ENCODE measurements at regions not wholly inside any gene's neighbourhood (a gene's known extent, or its start where the extent isn't known, plus 50 kb on each side); places are given as distances from the start of the nearest gene placed in this dataset.

DNA sequence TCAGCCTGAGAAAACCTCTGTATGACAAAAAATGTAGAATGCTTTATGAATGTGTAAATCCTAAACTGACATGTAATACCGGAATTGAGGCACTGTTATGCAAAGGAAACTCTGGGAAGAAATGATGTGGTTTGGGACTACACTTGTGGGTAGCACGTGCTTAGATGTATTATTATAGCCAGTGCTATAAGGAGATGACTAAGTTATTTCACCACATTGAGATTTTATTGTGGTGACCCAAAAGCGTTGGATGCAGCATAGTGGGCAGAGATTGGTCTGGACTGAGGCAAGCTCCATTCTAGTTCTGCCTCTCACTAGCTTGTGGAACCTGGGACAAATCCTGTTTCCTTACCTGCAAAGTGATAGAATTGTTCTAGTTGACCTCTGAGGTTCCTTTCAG lies 172.2 kb downstream of the SNAPC1 start:
- no peaks in the 10 kb centered on the region for H3K27me3 ChIP-seq
- no peaks in the 10 kb centered on the region for H3K4me1 ChIP-seq
- intact Hi-C loops (cut with DNase I; ENCODE audit: low total_unique reads), result no loop called here
- no peaks in the 10 kb centered on the region for H3K36me3 ChIP-seq (ENCODE audit: low read depth, missing control alignments)
- no peaks in the 10 kb centered on the region for H3K9me3 ChIP-seq
- no peak overlapping the region for H3K27ac ChIP-seq
- WGBS, 2 donors, result 79 to 85% methylated on average over 3 of the region's 3 CpGs
- no peak for DNase-seq
- TF ChIP-seq POLR2A (IDR thresholded peaks at IDR 0.05), result no peak
- TF ChIP-seq, protein P1, sequence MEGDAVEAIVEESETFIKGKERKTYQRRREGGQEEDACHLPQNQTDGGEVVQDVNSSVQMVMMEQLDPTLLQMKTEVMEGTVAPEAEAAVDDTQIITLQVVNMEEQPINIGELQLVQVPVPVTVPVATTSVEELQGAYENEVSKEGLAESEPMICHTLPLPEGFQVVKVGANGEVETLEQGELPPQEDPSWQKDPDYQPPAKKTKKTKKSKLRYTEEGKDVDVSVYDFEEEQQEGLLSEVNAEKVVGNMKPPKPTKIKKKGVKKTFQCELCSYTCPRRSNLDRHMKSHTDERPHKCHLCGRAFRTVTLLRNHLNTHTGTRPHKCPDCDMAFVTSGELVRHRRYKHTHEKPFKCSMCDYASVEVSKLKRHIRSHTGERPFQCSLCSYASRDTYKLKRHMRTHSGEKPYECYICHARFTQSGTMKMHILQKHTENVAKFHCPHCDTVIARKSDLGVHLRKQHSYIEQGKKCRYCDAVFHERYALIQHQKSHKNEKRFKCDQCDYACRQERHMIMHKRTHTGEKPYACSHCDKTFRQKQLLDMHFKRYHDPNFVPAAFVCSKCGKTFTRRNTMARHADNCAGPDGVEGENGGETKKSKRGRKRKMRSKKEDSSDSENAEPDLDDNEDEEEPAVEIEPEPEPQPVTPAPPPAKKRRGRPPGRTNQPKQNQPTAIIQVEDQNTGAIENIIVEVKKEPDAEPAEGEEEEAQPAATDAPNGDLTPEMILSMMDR (IDR thresholded peaks at IDR 0.05), result no peak
- no peak overlapping the region for H3K4me3 ChIP-seq

DNA sequence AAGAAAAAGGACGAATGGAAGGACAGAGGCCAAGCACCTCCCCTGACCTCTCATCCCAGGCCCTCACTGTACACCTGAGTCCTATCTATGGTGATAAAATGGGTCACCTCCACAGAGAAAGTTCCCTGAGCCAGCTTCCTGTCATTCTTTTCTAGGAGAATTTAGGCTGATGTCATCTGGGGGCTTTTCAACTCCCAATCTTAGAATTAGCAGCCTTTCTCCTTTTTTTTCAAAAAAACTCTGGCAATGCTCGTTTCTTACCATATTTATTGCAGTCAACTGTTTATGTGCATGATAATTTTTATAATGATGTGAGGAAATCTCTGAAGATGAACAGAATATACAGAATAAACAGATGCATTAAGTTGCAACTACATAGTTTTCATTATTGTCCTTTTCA lies 177.6 kb downstream of the SNAPC1 start:
- WGBS, 2 donors, result 44 to 68% methylated on average over 2 of the region's 2 CpGs
- intact Hi-C loops (cut with DNase I; ENCODE audit: low total_unique reads), result no loop called here
- no peaks in the 10 kb centered on the region for H3K4me1 ChIP-seq
- no peak for DNase-seq
- H3K36me3 ChIP-seq (ENCODE audit: low read depth, missing control alignments), result no peaks in the 10 kb centered on the region
- no peak overlapping the region for H3K27ac ChIP-seq
- H3K9me3 ChIP-seq, result no peaks in the 10 kb centered on the region
- no peak overlapping the region for H3K4me3 ChIP-seq
- TF ChIP-seq, protein P1 (IDR thresholded peaks at IDR 0.05), result no peak
- no peak for TF ChIP-seq POLR2A (IDR thresholded peaks at IDR 0.05)
- H3K27me3 ChIP-seq, result no peaks in the 10 kb centered on the region

DNA sequence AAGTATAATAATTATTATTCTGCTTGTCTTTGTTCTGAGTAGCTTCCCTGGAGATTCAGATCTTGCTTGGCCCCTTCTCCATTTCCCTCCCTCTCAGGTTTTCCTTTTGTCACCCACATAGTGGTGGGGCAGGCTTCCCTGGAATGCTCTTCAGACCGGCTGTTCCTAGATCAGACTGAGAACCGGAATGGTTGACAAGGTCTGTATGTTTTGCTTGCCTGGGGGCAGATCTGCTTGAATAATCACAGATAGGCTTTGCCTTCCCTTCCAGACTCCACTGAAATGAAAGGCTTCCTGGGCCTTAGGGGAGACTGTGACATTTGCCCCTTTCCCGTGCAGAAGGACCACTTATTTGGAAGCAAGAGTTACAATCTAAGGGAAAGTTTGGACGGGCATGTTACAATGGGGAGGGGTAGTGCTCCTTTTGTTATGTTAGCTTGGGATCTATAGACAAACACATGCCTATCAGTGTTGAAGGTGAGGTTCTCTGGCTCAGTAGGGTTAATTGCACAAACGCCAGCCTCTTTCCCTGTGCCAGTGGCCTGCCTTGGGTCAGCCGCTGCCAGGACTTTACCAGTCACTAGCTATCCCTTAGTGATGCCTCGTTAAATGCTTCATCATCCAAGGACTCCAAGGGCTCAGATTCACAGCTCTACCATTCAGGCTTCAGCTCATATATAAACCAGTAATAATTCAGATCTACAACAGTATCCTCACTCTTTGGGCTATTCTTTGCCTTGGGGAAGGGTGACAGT lies 178.6 kb downstream of the SNAPC1 start:
- H3K27ac ChIP-seq, result no peak overlapping the region
- no peaks in the 10 kb centered on the region for H3K9me3 ChIP-seq
- DNase-seq, result no peak
- intact Hi-C loops (cut with DNase I; ENCODE audit: low total_unique reads), result no loop called here
- no peaks in the 10 kb centered on the region for H3K36me3 ChIP-seq (ENCODE audit: low read depth, missing control alignments)
- WGBS, 2 donors, result 61% methylated on average over 7 of the region's 7 CpGs
- H3K27me3 ChIP-seq, result no peaks in the 10 kb centered on the region
- no peak overlapping the region for H3K4me3 ChIP-seq
- no peaks in the 10 kb centered on the region for H3K4me1 ChIP-seq
- TF ChIP-seq, protein P1 (IDR thresholded peaks at IDR 0.05), result no peak
- no peak for TF ChIP-seq POLR2A (IDR thresholded peaks at IDR 0.05)

DNA sequence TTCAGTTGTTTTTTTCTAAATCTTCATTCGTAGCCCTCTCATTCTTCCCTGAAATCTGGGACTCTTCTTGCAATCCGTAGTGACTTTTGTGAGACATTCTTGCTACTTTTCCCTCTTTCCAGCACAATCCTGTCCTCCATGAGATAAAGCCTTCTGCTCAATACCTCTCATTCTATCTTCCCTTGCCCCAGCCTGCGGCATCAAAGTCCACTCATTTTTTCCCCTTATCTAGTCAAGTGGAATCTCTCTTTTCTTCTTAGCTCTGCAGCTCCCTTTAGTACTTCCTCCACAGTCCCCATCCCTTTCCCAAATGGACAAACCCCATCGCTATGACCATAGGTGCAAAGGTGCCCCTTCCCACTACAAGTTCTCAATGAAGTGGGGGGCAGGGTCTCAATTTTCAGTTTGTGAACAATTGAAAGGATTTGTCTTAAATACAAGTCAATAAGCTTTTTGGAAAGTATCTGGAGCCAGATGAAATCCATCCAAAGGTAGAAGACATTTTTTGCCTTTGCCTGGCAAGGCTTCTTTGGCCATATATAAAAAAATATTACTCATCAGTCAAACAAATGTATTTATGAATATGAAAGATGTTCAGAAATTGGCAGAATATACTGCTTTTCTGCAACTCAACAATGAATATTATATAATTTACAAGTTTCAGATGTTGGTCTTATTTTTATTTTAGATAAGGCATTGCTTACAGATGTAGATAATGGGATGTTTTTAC lies 179.4 kb downstream of the SNAPC1 start:
- 96 to 97% methylated on average over 4 of the region's 4 CpGs for WGBS, 2 donors
- intact Hi-C loops (cut with DNase I; ENCODE audit: low total_unique reads), result no loop called here
- no peaks in the 10 kb centered on the region for H3K36me3 ChIP-seq (ENCODE audit: low read depth, missing control alignments)
- TF ChIP-seq, protein P1 (IDR thresholded peaks at IDR 0.05), result no peak
- TF ChIP-seq POLR2A (IDR thresholded peaks at IDR 0.05), result no peak
- no peaks in the 10 kb centered on the region for H3K4me1 ChIP-seq
- no peak for DNase-seq
- no peak overlapping the region for H3K4me3 ChIP-seq
- no peaks in the 10 kb centered on the region for H3K27me3 ChIP-seq
- H3K27ac ChIP-seq, result no peak overlapping the region
- no peaks in the 10 kb centered on the region for H3K9me3 ChIP-seq

Measured in testis (tissue), 2 donors.